Caco-2 (cell line): ENCODE measurements at regions not wholly inside any gene's neighbourhood (a gene's known extent, or its start where the extent isn't known, plus 50 kb on each side); places are given as distances from the start of the nearest gene placed in this dataset.

ENCODE experiments used
- BruUV-seq: library from RNA; stranded (reverse); fragments of 400-500 nt; replicated peaks from 2 replicates; lab custom pipeline; 2021; lab: Mats Ljungman, UMichigan
- CTCF ChIA-PET: fragments of 300-600 bp; sonication (Branson Sonifier 250); formaldehyde crosslinking; loops from one replicate; lab custom pipeline; 2022; ENCODE audit warnings: antibody characterized with exemption; lab: Charles Lee
- POLR2A ChIA-PET: fragments of 300-600 bp; sonication (Branson Sonifier 250); formaldehyde crosslinking; loops from one replicate; lab custom pipeline; 2022; ENCODE audit warnings: antibody characterized with exemption; lab: Charles Lee
- DNase-seq, 2 experiments: peaks; one replicate each; pipeline versions ENCODE4 v3.0.0 to v3.0.0-alpha.2; 2020 to 2022
- H3K27me3 ChIP-seq: replicated peaks from 2 replicates; pipeline ENCODE4 v1.6.0; 2011; ENCODE audit warnings: low read length; ENCODE audit not compliant: control insufficient read depth, insufficient read depth
- H3K36me3 ChIP-seq: 2 replicates; pipeline ENCODE4 v1.5.1; 2011; ENCODE audit warnings: low read length; ENCODE audit not compliant: control insufficient read depth, insufficient read depth
- H3K4me1 ChIP-seq: fragments of 250-450 bp; sonication (Bioruptor Pico); 2 replicates; pipeline ENCODE4 v1.5.1; 2020; ENCODE audit warnings: mild to moderate bottlenecking
- H3K4me3 ChIP-seq: 2 replicates; pipeline ENCODE4 v1.5.1; 2011; ENCODE audit warnings: low read depth, mild to moderate bottlenecking, control low read depth, low read length
- H3K9me3 ChIP-seq: fragments of 250-450 bp; sonication (Bioruptor Pico); 2 replicates; pipeline ENCODE4 v1.5.1; 2020; ENCODE audit warnings: mild to moderate bottlenecking, moderate library complexity
- H3K27ac Mint-ChIP-seq: one replicate; pipeline ENCODE4 v1.8.0; 2022; ENCODE audit warnings: mixed read lengths; ENCODE audit not compliant: unreplicated experiment
- H3K27me3 Mint-ChIP-seq: one replicate; pipeline ENCODE4 v1.8.0; 2022; ENCODE audit warnings: mixed read lengths; ENCODE audit not compliant: insufficient read depth, unreplicated experiment
- H3K36me3 Mint-ChIP-seq: one replicate; pipeline ENCODE4 v1.8.0; 2022; ENCODE audit warnings: mild to moderate bottlenecking, mixed read lengths; ENCODE audit not compliant: insufficient read depth, unreplicated experiment
- H3K4me1 Mint-ChIP-seq: one replicate; pipeline ENCODE4 v1.8.0; 2022; ENCODE audit warnings: low read depth, mixed read lengths; ENCODE audit not compliant: unreplicated experiment
- H3K4me3 Mint-ChIP-seq: one replicate; pipeline ENCODE4 v1.8.0; 2022; ENCODE audit warnings: mild to moderate bottlenecking, moderate library complexity, mixed read lengths; ENCODE audit not compliant: unreplicated experiment
- H3K9me3 Mint-ChIP-seq: one replicate; pipeline ENCODE4 v1.8.0; 2022; ENCODE audit warnings: mixed read lengths; ENCODE audit not compliant: unreplicated experiment
- CTCF ChIP-seq, 2 experiments: fragments of 200-600 bp in 1 of 2; IDR thresholded peaks; 1 replicate in 1 of 2; 2 replicates in 1 of 2; pipeline versions ENCODE4 v1.5.1 to v1.8.0; 2011 to 2022; ENCODE audit warnings: antibody characterized with exemption in 1 of 2, control low read depth in 1 of 2, inconsistent platforms in 1 of 2, low read depth in 1 of 2, low read length in 1 of 2, mild to moderate bottlenecking in 1 of 2, moderate library complexity in 1 of 2; ENCODE audit not compliant: insufficient read depth in 1 of 2, severe bottlenecking in 1 of 2, unreplicated experiment in 1 of 2
- intact Hi-C: fragments of 100-400 bp; cut with micrococcal nuclease; formaldehyde crosslinking; loops from one replicate; pipeline ENCODE4 v1.10.0; 2022; ENCODE audit not compliant: unreplicated experiment

GRCh38 chr5:52705720-52706119, 82.0 kb upstream of the ITGA1 start:
- H3K36me3 Mint-ChIP-seq, result no peaks in the 10 kb centered on the region
- Histone ChIP-seq H3K4me3 (no peak overlapping the region), H3K36me3 (no peaks in the 10 kb centered on the region), H3K9me3 (no peaks in the 10 kb centered on the region), H3K4me1 (no peaks in the 10 kb centered on the region), H3K27me3 (no peaks in the 10 kb centered on the region)
- H3K4me1 Mint-ChIP-seq, result peaks cover 6% of the 10 kb centered on the region
- no peak for TF ChIP-seq CTCF (IDR thresholded peaks at IDR 0.05; ENCODE audit: insufficient read depth in 1 of 2, low read depth in 1 of 2, low read length in 1 of 2, severe bottlenecking in 1 of 2, unreplicated experiment in 1 of 2)
- H3K9me3 Mint-ChIP-seq, result no peaks in the 10 kb centered on the region
- intact Hi-C loops, result no loop called here
- H3K4me3 Mint-ChIP-seq, result no peak overlapping the region
- BruUV-seq, result no TSS peak
- CTCF ChIA-PET, result no interaction called here
- H3K27ac Mint-ChIP-seq, result no peak overlapping the region
- DNase-seq, result no peak
- H3K27me3 Mint-ChIP-seq, result peaks cover 2% of the 10 kb centered on the region
- POLR2A ChIA-PET, result no interaction called here

GRCh38 chr5:52706775-52707174, 80.9 kb upstream of the ITGA1 start:
- Mint-ChIP-seq H3K4me3 (no peak overlapping the region), H3K36me3 (no peaks in the 10 kb centered on the region), H3K27me3 (peaks cover 2% of the 10 kb centered on the region), H3K9me3 (no peaks in the 10 kb centered on the region), H3K27ac (no peak overlapping the region), H3K4me1 (peaks cover 6% of the 10 kb centered on the region)
- Histone ChIP-seq H3K4me3 (no peak overlapping the region), H3K4me1 (no peaks in the 10 kb centered on the region), H3K9me3 (no peaks in the 10 kb centered on the region), H3K27me3 (no peaks in the 10 kb centered on the region), H3K36me3 (no peaks in the 10 kb centered on the region)
- TF ChIP-seq CTCF (IDR thresholded peaks at IDR 0.05; ENCODE audit: insufficient read depth in 1 of 2, low read depth in 1 of 2, low read length in 1 of 2, severe bottlenecking in 1 of 2, unreplicated experiment in 1 of 2), result no peak
- POLR2A ChIA-PET, result no interaction called here
- no peak for DNase-seq
- BruUV-seq, result no TSS peak
- intact Hi-C loops, result no loop called here
- CTCF ChIA-PET, result interaction anchor here (0.8 kb wide), 1 partner anchor 14 kb away, joined by 3 read pairs; no protein-coding TSS in a partner anchor

- BruUV-seq, result no TSS peak
- H3K27me3 Mint-ChIP-seq, result peaks cover 2% of the 10 kb centered on the region
- Histone ChIP-seq H3K27me3 (no peaks in the 10 kb centered on the region), H3K4me1 (no peaks in the 10 kb centered on the region), H3K9me3 (no peaks in the 10 kb centered on the region), H3K4me3 (no peak overlapping the region), H3K36me3 (no peaks in the 10 kb centered on the region)
- no peaks in the 10 kb centered on the region for H3K36me3 Mint-ChIP-seq
- CTCF ChIA-PET, result no interaction called here
- intact Hi-C loops, result no loop called here
- H3K9me3 Mint-ChIP-seq, result no peaks in the 10 kb centered on the region
- DNase-seq, result no peak
- no peak for TF ChIP-seq CTCF (IDR thresholded peaks at IDR 0.05; ENCODE audit: insufficient read depth in 1 of 2, low read depth in 1 of 2, low read length in 1 of 2, severe bottlenecking in 1 of 2, unreplicated experiment in 1 of 2)
- POLR2A ChIA-PET, result no interaction called here
- no peak overlapping the region for H3K4me3 Mint-ChIP-seq
- H3K4me1 Mint-ChIP-seq, result peaks cover 6% of the 10 kb centered on the region
- no peak overlapping the region for H3K27ac Mint-ChIP-seq
Measured at GRCh38 chr5:52707616-52708015, 80.1 kb upstream of the ITGA1 start.
